G401 (cell line): ENCODE measurements at regions not wholly inside any gene's neighbourhood (a gene's known extent, or its start where the extent isn't known, plus 50 kb on each side); places are given as distances from the start of the nearest gene placed in this dataset.

Experiments used
- DNase-seq: peaks from one replicate; pipeline ENCODE4 v3.0.0-alpha.2; 2015; ENCODE audit warnings: low spot score
- in situ Hi-C: cut with HindIII; loops from 2 replicates; pipeline ENCODE4 v1.10.0; 2016; ENCODE audit warnings: low sequenced_read_pairs, mixed read lengths

DNA sequence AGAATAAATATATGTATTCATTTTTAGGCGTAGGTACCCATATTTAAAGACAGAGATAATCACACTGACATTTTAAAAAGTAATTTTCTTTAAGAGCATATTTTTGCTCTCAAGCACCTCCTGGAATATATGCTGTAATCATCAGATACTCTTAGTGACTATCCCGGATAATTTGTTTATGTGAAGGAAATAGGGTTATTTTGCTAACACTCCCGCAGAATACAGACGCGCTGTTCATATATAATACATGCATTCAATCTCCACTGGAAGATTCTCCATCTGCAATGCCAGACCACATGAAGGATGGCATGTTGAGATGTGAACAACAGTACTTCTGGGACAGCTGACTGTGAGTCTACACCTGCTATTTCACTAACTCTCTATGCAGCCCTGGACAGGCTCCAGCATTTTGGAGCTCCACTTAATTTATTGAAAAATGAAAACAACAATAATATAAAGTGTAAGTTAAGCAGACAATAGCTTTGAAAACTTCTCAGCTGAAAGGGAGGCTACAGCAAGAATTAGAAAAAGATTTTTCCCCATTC, 430.6 kb downstream of the TMX3 start:
- DNase-seq: no peak
- in situ Hi-C loops: no loop called here

GRCh38 chr18:68283834-68284233, 431.1 kb downstream of the TMX3 start:
- in situ Hi-C loops: no loop called here
- DNase-seq: no peak

GRCh38 chr18:68282232-68282631, 432.7 kb downstream of the TMX3 start:
- no peak for DNase-seq
- in situ Hi-C loops: no loop called here

GRCh38 chr18:68275616-68276015, 439.3 kb downstream of the TMX3 start:
- DNase-seq: no peak
- in situ Hi-C loops: no loop called here

GRCh38 chr18:68270017-68270416, 444.9 kb downstream of the TMX3 start:
- in situ Hi-C loops: no loop called here
- DNase-seq: no peak

DNA sequence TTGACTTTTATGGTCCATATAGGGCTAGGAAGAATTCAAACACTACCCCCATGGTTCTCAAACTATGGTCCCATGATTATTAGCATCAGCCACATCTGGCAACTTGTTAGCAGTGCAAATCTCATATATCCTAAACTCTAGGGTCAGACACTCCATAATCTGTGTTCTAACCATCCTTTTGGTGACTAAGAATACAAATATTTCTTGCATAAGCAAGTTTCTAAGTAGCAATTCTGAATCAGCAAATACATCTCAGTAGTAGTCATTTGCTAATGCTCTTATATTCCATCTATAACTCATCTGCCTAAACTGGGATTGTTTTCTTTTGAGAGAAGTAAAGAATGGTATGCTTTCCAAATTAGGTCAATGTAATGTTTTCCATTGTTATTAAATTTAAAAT, 447.3 kb downstream of the TMX3 start:
- no peak for DNase-seq
- in situ Hi-C loops: no loop called here

GRCh38 chr18:68263481-68263880, 451.4 kb downstream of the TMX3 start:
- DNase-seq: no peak
- in situ Hi-C loops: no loop called here

GRCh38 chr18:68262690-68263294, 452.1 kb downstream of the TMX3 start:
- DNase-seq: no peak
- in situ Hi-C loops: no loop called here

GRCh38 chr18:68256418-68257067, 458.4 kb downstream of the TMX3 start:
- in situ Hi-C loops: no loop called here
- DNase-seq: no peak

GRCh38 chr18:68244786-68245185, 470.1 kb downstream of the TMX3 start:
- in situ Hi-C loops: no loop called here
- no peak for DNase-seq

GRCh38 chr18:68241881-68242280, 473.0 kb downstream of the TMX3 start:
- in situ Hi-C loops: no loop called here
- no peak for DNase-seq

- no peak for DNase-seq
- in situ Hi-C loops: no loop called here
Measured at GRCh38 chr18:68234676-68235075, 480.2 kb downstream of the TMX3 start.

GRCh38 chr18:68234131-68234530, 480.8 kb downstream of the TMX3 start:
- no peak for DNase-seq
- in situ Hi-C loops: no loop called here

DNA sequence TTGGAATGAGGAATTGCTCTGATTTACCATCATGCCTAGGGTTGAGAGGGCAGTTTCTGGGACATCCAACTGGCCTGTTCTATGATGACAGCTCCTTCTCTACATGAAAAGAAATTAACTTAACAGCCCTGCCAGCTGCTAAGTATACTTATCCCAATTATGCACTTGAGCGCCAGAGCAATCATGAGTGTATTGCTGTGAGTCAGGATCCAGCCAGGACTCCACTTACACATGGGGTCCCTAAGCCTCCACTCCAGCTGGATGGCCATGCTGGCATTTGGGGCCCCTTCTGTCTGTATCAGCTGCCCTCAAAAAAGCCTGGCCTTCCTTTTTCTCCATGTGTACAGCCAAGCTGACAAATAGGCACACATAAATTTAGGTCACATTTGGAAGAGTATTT, 481.9 kb downstream of the TMX3 start:
- DNase-seq: no peak
- in situ Hi-C loops: no loop called here

GRCh38 chr18:68229351-68229750, 485.6 kb downstream of the TMX3 start:
- no peak for DNase-seq
- in situ Hi-C loops: no loop called here

- DNase-seq: peak; percentile 37
- in situ Hi-C loops: no loop called here
Measured at GRCh38 chr18:68221111-68221724, 493.7 kb downstream of the TMX3 start.

- in situ Hi-C loops: no loop called here
- DNase-seq: no peak
Measured at GRCh38 chr18:68220458-68220857, 494.4 kb downstream of the TMX3 start.

GRCh38 chr18:68219872-68220271, 495.0 kb downstream of the TMX3 start:
- DNase-seq: no peak
- in situ Hi-C loops: no loop called here

DNA sequence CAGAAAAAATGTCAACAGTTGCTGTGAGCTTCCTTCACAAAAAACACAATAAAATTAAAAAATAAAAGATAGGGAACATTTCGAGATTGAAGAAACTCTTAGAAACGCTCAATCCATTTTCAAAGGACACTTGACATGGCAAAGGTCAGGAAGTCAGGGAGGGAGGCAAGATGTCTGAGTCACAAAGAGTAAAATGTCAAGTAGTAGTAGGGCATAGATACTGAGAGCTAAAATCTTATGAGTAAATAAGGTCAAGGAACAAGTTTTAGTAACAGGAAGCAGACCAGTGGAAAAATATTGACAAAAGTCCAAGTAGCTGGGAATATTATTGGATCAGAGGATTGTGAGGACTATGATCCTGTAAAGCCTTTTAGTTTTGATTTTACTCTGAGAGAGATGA, 495.6 kb downstream of the TMX3 start:
- in situ Hi-C loops: no loop called here
- DNase-seq: no peak

- DNase-seq: no peak
- in situ Hi-C loops: no loop called here
Measured at GRCh38 chr18:68215931-68216330, 499.0 kb downstream of the TMX3 start.

DNA sequence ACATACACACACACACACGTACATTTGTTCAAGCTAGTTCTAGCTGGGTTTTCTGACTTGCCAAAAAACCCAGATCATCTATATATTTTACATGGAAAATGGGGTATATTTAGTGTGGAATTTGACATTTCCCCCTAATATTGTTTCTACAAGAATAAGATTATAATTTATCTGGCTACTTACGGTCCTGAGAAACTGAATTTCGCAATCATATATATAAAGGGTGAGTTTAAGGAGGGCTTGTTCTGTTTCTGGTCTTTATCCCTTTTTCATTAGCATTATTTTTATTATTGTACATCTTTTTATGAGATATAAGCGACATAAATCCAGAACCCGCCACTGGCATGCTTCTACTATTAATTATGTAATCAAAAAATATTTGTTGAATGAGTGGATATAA, 528.9 kb downstream of the TMX3 start:
- no peak for DNase-seq
- in situ Hi-C loops: no loop called here
